WTC11 (cell line): ENCODE measurements at regions not wholly inside any gene's neighbourhood (a gene's known extent, or its start where the extent isn't known, plus 50 kb on each side); places are given as distances from the start of the nearest gene placed in this dataset.

ENCODE experiments used
- ATAC-seq: fragments of 200-7000 bp; cut with Tn5 transposase; 2 replicates; pipeline ENCODE4 v1.10.0; 2021; ENCODE audit warnings: mild to moderate bottlenecking, moderate library complexity
- CTCF ChIA-PET: fragments of 300-600 bp; sonication (Branson Sonifier 250); formaldehyde crosslinking; loops from one replicate; lab custom pipeline; 2021; ENCODE audit warnings: antibody characterized with exemption; lab: Charles Lee
- POLR2A ChIA-PET: fragments of 350-600 bp; sonication (Branson Sonifier 250); formaldehyde crosslinking; loops from one replicate; lab custom pipeline; 2021; ENCODE audit warnings: antibody characterized with exemption; lab: Charles Lee
- DNase-seq: peaks from one replicate; pipeline ENCODE4 v3.0.0; 2021; ENCODE audit warnings: low spot score
- H3K27ac Mint-ChIP-seq: 2 replicates; pipeline ENCODE4 v1.8.0; 2021; ENCODE audit warnings: mixed read lengths
- H3K27me3 Mint-ChIP-seq: 2 replicates; pipeline ENCODE4 v1.8.0; 2021; ENCODE audit warnings: low read depth, mild to moderate bottlenecking, moderate library complexity, mixed read lengths
- H3K36me3 Mint-ChIP-seq: 2 replicates; pipeline ENCODE4 v1.8.0; 2021; ENCODE audit warnings: mixed read lengths
- H3K4me1 Mint-ChIP-seq: 2 replicates; pipeline ENCODE4 v1.8.0; 2022; ENCODE audit warnings: mixed read lengths
- H3K4me3 Mint-ChIP-seq: 2 replicates; pipeline ENCODE4 v1.8.0; 2021; ENCODE audit warnings: mild to moderate bottlenecking, moderate library complexity, mixed read lengths
- H3K9me3 Mint-ChIP-seq: 2 replicates; pipeline ENCODE4 v1.8.0; 2021; ENCODE audit warnings: mixed read lengths
- ARID4B ChIP-seq: sonication (generic); formaldehyde crosslinking; IDR thresholded peaks from 2 replicates; pipeline ENCODE4 v1.8.0; 2023; ENCODE audit warnings: missing genetic modification reagents, mild to moderate bottlenecking, borderline replicate concordance
- ATF6 ChIP-seq: sonication (generic); formaldehyde crosslinking; IDR thresholded peaks from 2 replicates; pipeline ENCODE4 v1.8.1; 2023; ENCODE audit warnings: mild to moderate bottlenecking, missing genetic modification reagents
- ESRRA ChIP-seq: sonication (generic); formaldehyde crosslinking; IDR thresholded peaks from 2 replicates; pipeline ENCODE4 v1.8.1; 2022; ENCODE audit warnings: mild to moderate bottlenecking, missing genetic modification reagents, borderline replicate concordance
- ETV6 ChIP-seq: sonication (generic); formaldehyde crosslinking; IDR thresholded peaks from 2 replicates; pipeline ENCODE4 v1.8.1; 2022; ENCODE audit warnings: mild to moderate bottlenecking, missing genetic modification reagents
- GABPB1 ChIP-seq: sonication (generic); formaldehyde crosslinking; IDR thresholded peaks from 2 replicates; pipeline ENCODE4 v1.8.1; 2023; ENCODE audit warnings: mild to moderate bottlenecking, missing genetic modification reagents
- GRHL2 ChIP-seq: fragments of 250-450 bp; sonication (Bioruptor Pico); IDR thresholded peaks from 2 replicates; pipeline ENCODE4 v1.8.0; 2022; ENCODE audit warnings: mild to moderate bottlenecking, moderate library complexity; ENCODE audit not compliant: insufficient replicate concordance, severe bottlenecking
- IRF1 ChIP-seq: sonication (generic); formaldehyde crosslinking; IDR thresholded peaks from 2 replicates; pipeline ENCODE4 v1.8.0; 2023; ENCODE audit warnings: missing genetic modification reagents
- KAT7 ChIP-seq: sonication (generic); formaldehyde crosslinking; IDR thresholded peaks from 2 replicates; pipeline ENCODE4 v1.8.1; 2023; ENCODE audit warnings: missing genetic modification reagents, mild to moderate bottlenecking, borderline replicate concordance
- MYBL2 ChIP-seq: sonication (generic); formaldehyde crosslinking; IDR thresholded peaks from 2 replicates; pipeline ENCODE4 v1.8.1; 2023; ENCODE audit warnings: mild to moderate bottlenecking, moderate library complexity, missing genetic modification reagents
- NR1H2 ChIP-seq: sonication (generic); formaldehyde crosslinking; IDR thresholded peaks from 2 replicates; pipeline ENCODE4 v1.9.0; 2021; ENCODE audit warnings: mild to moderate bottlenecking, moderate library complexity, missing genetic modification reagents
- PRRX2 ChIP-seq: fragments of 250-450 bp; sonication (Bioruptor Pico); IDR thresholded peaks from 2 replicates; pipeline ENCODE4 v1.8.0; 2021; ENCODE audit warnings: mild to moderate bottlenecking
- TEAD4 ChIP-seq: sonication (generic); formaldehyde crosslinking; IDR thresholded peaks from 2 replicates; pipeline ENCODE4 v1.8.0; 2022; ENCODE audit warnings: mild to moderate bottlenecking, missing genetic modification reagents
- ZNF263 ChIP-seq: sonication (generic); formaldehyde crosslinking; IDR thresholded peaks from 2 replicates; pipeline ENCODE4 v1.8.1; 2022; ENCODE audit warnings: low read depth, mild to moderate bottlenecking, moderate library complexity, missing genetic modification reagents
- ZNF425 ChIP-seq: fragments of 250-450 bp; sonication (Bioruptor Pico); conservative IDR thresholded peaks from 2 replicates; pipeline ENCODE4 v1.9.0; 2021; ENCODE audit warnings: mild to moderate bottlenecking
- TF ChIP-seq, protein P1 (sequence below): sonication (generic); formaldehyde crosslinking; IDR thresholded peaks from 2 replicates; pipeline ENCODE4 v1.8.0; 2022; ENCODE audit warnings: missing genetic modification reagents
- TF ChIP-seq, protein P2 (sequence below): sonication (generic); formaldehyde crosslinking; IDR thresholded peaks from 2 replicates; pipeline ENCODE4 v1.8.1; 2023; ENCODE audit warnings: mild to moderate bottlenecking, missing genetic modification reagents
- TF ChIP-seq, protein P3 (sequence below): fragments of 250-450 bp; sonication (Bioruptor Pico); IDR thresholded peaks from 2 replicates; pipeline ENCODE4 v1.8.0; 2021; ENCODE audit warnings: mild to moderate bottlenecking
- TF ChIP-seq, protein P4 (sequence below): sonication (generic); formaldehyde crosslinking; IDR thresholded peaks from 2 replicates; pipeline ENCODE4 v1.8.0; 2022; ENCODE audit warnings: mild to moderate bottlenecking, missing genetic modification reagents

DNA sequence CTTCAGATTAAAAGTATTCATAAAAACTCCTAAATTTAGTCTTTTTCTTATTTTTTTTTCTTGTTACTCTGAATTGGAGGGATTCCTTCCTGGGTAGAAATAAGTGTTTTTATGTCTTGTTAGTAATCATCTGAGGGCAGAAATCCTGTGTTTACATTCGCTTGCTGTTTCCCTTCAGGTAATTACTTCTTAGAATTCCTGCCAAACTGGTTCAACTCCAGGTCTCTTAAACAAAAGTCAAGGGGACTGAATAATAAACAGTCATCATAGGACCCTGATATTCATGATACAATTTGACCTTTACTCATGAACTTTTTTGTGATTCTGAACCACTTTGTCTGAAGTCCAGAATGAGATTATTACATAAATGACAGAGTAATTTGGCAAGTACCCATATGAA, 843.9 kb downstream of the FLRT2 start (continued):
- no peak for TF ChIP-seq ARID4B (CRISPR knock-in tag)
- TF ChIP-seq, protein P1, sequence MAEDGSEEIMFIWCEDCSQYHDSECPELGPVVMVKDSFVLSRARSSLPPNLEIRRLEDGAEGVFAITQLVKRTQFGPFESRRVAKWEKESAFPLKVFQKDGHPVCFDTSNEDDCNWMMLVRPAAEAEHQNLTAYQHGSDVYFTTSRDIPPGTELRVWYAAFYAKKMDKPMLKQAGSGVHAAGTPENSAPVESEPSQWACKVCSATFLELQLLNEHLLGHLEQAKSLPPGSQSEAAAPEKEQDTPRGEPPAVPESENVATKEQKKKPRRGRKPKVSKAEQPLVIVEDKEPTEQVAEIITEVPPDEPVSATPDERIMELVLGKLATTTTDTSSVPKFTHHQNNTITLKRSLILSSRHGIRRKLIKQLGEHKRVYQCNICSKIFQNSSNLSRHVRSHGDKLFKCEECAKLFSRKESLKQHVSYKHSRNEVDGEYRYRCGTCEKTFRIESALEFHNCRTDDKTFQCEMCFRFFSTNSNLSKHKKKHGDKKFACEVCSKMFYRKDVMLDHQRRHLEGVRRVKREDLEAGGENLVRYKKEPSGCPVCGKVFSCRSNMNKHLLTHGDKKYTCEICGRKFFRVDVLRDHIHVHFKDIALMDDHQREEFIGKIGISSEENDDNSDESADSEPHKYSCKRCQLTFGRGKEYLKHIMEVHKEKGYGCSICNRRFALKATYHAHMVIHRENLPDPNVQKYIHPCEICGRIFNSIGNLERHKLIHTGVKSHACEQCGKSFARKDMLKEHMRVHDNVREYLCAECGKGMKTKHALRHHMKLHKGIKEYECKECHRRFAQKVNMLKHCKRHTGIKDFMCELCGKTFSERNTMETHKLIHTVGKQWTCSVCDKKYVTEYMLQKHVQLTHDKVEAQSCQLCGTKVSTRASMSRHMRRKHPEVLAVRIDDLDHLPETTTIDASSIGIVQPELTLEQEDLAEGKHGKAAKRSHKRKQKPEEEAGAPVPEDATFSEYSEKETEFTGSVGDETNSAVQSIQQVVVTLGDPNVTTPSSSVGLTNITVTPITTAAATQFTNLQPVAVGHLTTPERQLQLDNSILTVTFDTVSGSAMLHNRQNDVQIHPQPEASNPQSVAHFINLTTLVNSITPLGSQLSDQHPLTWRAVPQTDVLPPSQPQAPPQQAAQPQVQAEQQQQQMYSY = no peak
- no peak for TF ChIP-seq MYBL2 (CRISPR knock-in tag)
- no peak for TF ChIP-seq ESRRA
- TF ChIP-seq NR1H2 (CRISPR knock-in tag) = no peak
- TF ChIP-seq ETV6 (CRISPR knock-in tag) = no peak
- TF ChIP-seq, protein P2, sequence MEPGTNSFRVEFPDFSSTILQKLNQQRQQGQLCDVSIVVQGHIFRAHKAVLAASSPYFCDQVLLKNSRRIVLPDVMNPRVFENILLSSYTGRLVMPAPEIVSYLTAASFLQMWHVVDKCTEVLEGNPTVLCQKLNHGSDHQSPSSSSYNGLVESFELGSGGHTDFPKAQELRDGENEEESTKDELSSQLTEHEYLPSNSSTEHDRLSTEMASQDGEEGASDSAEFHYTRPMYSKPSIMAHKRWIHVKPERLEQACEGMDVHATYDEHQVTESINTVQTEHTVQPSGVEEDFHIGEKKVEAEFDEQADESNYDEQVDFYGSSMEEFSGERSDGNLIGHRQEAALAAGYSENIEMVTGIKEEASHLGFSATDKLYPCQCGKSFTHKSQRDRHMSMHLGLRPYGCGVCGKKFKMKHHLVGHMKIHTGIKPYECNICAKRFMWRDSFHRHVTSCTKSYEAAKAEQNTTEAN (CRISPR knock-in tag) = no peak
- TF ChIP-seq KAT7 = no peak
- no peak for TF ChIP-seq ZNF263 (CRISPR knock-in tag)

GRCh38 chr14:86372402-86372801, 842.5 kb downstream of the FLRT2 start:
- Mint-ChIP-seq H3K4me1 (peaks cover 6% of the 10 kb centered on the region), H3K27ac (no peak overlapping the region), H3K36me3 (peaks cover 24% of the 10 kb centered on the region), H3K27me3 (no peaks in the 10 kb centered on the region; the same call in 1 of the 2 replicates), H3K9me3 (peaks cover 40% of the 10 kb centered on the region), H3K4me3 (no peak overlapping the region)
- DNase-seq = no peak
- no peak for ATAC-seq
- TF ChIP-seq ATF6 (no peak), GABPB1 (CRISPR knock-in tag) (no peak), TEAD4 (CRISPR knock-in tag) (no peak), IRF1 (no peak), GRHL2 (CRISPR knock-in tag) (no peak), ZNF425 (CRISPR knock-in tag) (no peak), PRRX2 (no peak), NR1H2 (CRISPR knock-in tag) (no peak)
- TF ChIP-seq, protein P3, sequence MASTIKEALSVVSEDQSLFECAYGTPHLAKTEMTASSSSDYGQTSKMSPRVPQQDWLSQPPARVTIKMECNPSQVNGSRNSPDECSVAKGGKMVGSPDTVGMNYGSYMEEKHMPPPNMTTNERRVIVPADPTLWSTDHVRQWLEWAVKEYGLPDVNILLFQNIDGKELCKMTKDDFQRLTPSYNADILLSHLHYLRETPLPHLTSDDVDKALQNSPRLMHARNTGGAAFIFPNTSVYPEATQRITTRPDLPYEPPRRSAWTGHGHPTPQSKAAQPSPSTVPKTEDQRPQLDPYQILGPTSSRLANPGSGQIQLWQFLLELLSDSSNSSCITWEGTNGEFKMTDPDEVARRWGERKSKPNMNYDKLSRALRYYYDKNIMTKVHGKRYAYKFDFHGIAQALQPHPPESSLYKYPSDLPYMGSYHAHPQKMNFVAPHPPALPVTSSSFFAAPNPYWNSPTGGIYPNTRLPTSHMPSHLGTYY (CRISPR knock-in tag) = no peak
- TF ChIP-seq, protein P4, sequence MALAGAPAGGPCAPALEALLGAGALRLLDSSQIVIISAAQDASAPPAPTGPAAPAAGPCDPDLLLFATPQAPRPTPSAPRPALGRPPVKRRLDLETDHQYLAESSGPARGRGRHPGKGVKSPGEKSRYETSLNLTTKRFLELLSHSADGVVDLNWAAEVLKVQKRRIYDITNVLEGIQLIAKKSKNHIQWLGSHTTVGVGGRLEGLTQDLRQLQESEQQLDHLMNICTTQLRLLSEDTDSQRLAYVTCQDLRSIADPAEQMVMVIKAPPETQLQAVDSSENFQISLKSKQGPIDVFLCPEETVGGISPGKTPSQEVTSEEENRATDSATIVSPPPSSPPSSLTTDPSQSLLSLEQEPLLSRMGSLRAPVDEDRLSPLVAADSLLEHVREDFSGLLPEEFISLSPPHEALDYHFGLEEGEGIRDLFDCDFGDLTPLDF (CRISPR knock-in tag) = no peak
- ChIA-PET POLR2A (no interaction called here), CTCF (no interaction called here)
